GM18505 (cell line): ENCODE measurements at regions not wholly inside any gene's neighbourhood (a gene's known extent, or its start where the extent isn't known, plus 50 kb on each side); places are given as distances from the start of the nearest gene placed in this dataset.

Experiments
- ATAC-seq: cut with Tn5 transposase; IDR thresholded peaks from one replicate; pipeline ENCODE4 v1.9.1; 2021; ENCODE audit not compliant: unreplicated experiment
- POLR2A ChIP-seq: IDR thresholded peaks from 4 replicates; pipeline ENCODE4 v1.6.1; 2011; ENCODE audit warnings: borderline replicate concordance; ENCODE audit not compliant: insufficient read depth, insufficient read length; ENCODE audit errors: extremely low read depth

GRCh38 chr5:56685503-56686217, 129.7 kb upstream of the MAP3K1 start:
- no peak for TF ChIP-seq POLR2A
- peak; percentile 5 for ATAC-seq

GRCh38 chr5:56684159-56684558, 131.2 kb upstream of the MAP3K1 start:
- TF ChIP-seq POLR2A, result no peak
- no peak for ATAC-seq

- ATAC-seq, result no peak
These were observed 131.6 kb upstream of the MAP3K1 start for GRCh38 chr5:56683733-56684132.

GRCh38 chr5:56683281-56683680, 132.1 kb upstream of the MAP3K1 start:
- ATAC-seq, result no peak
- no peak for TF ChIP-seq POLR2A

More at GRCh38 chr5:56683733-56684132, 131.6 kb upstream of the MAP3K1 start:
- no peak for TF ChIP-seq POLR2A

GRCh38 chr5:56681346-56681745, 134.0 kb upstream of the MAP3K1 start:
- no peak for ATAC-seq
- TF ChIP-seq POLR2A, result no peak

GRCh38 chr5:56680731-56681130, 134.6 kb upstream of the MAP3K1 start:
- TF ChIP-seq POLR2A, result no peak
- ATAC-seq, result no peak

GRCh38 chr5:56677690-56678305, 137.6 kb upstream of the MAP3K1 start:
- TF ChIP-seq POLR2A, result no peak
- no peak for ATAC-seq

- ATAC-seq, result no peak
- no peak for TF ChIP-seq POLR2A
These were observed 139.1 kb upstream of the MAP3K1 start for GRCh38 chr5:56676091-56676768.

- no peak for ATAC-seq
- no peak for TF ChIP-seq POLR2A
These were observed 140.9 kb upstream of the MAP3K1 start for GRCh38 chr5:56674441-56674840.

GRCh38 chr5:56673171-56673570, 142.2 kb upstream of the MAP3K1 start:
- ATAC-seq, result no peak
- TF ChIP-seq POLR2A, result no peak

- TF ChIP-seq POLR2A, result no peak
- ATAC-seq, result no peak
These were observed 143.8 kb upstream of the MAP3K1 start for GRCh38 chr5:56671571-56671970.

- ATAC-seq, result no peak
- TF ChIP-seq POLR2A, result no peak
These were observed 144.4 kb upstream of the MAP3K1 start for GRCh38 chr5:56670916-56671315.

- peak; percentile 98 for ATAC-seq
- no peak for TF ChIP-seq POLR2A
These were observed 145.5 kb upstream of the MAP3K1 start for GRCh38 chr5:56669534-56670483.
